MM.1S (cell line): ENCODE measurements at regions not wholly inside any gene's neighbourhood (a gene's known extent, or its start where the extent isn't known, plus 50 kb on each side); places are given as distances from the start of the nearest gene placed in this dataset.

Experiments used
- DNase-seq: peaks from one replicate; pipeline ENCODE4 v3.0.0-alpha.2; 2015
- H2AFZ ChIP-seq: fragments of 300-600 bp; sonication (generic); 2 replicates; pipeline ENCODE4 v1.6.0; 2016; ENCODE audit warnings: antibody characterized with exemption, low read length
- H3F3A ChIP-seq: fragments of 300-600 bp; sonication (generic); 2 replicates; pipeline ENCODE4 v1.6.1; 2016; ENCODE audit warnings: mild to moderate bottlenecking, antibody characterized with exemption, low read length, moderate library complexity, mixed read lengths; ENCODE audit not compliant: insufficient read depth
- H3K27ac ChIP-seq: fragments of 300-600 bp; sonication (generic); 2 replicates; pipeline ENCODE4 v1.5.1; 2016; ENCODE audit warnings: mild to moderate bottlenecking, low read length
- H3K27me3 ChIP-seq: fragments of 300-600 bp; sonication (generic); replicated peaks from 2 replicates; pipeline ENCODE4 v1.6.0; 2016; ENCODE audit warnings: low read length; ENCODE audit not compliant: insufficient read depth
- H3K36me3 ChIP-seq: fragments of 300-600 bp; sonication (generic); replicated peaks from 2 replicates; pipeline ENCODE4 v1.6.1; 2016; ENCODE audit warnings: mild to moderate bottlenecking, low read length, mixed read lengths; ENCODE audit not compliant: insufficient read depth
- H3K4me1 ChIP-seq: fragments of 300-600 bp; sonication (generic); 2 replicates; pipeline ENCODE4 v1.6.1; 2016; ENCODE audit warnings: low read length, mixed read lengths
- H3K4me2 ChIP-seq: fragments of 300-600 bp; sonication (generic); 2 replicates; pipeline ENCODE4 v1.6.0; 2016; ENCODE audit warnings: low read depth, low read length
- H3K4me3 ChIP-seq: fragments of 300-600 bp; sonication (generic); 2 replicates; pipeline ENCODE4 v1.5.1; 2016; ENCODE audit warnings: low read length, mixed read lengths
- H3K79me2 ChIP-seq: fragments of 300-600 bp; sonication (generic); 2 replicates; pipeline ENCODE4 v1.6.1; 2016; ENCODE audit warnings: mixed run types, low read length, mixed read lengths
- H3K9ac ChIP-seq: fragments of 300-600 bp; sonication (generic); 2 replicates; pipeline ENCODE4 v1.6.1; 2016; ENCODE audit warnings: low read length, mixed read lengths
- H3K9me2 ChIP-seq: fragments of 300-600 bp; sonication (generic); replicated peaks from 2 replicates; pipeline ENCODE4 v1.6.1; 2016; ENCODE audit warnings: mild to moderate bottlenecking, low read length, mixed read lengths; ENCODE audit not compliant: insufficient read depth
- H3K9me3 ChIP-seq: fragments of 300-600 bp; sonication (generic); replicated peaks from 2 replicates; pipeline ENCODE4 v1.6.1; 2016; ENCODE audit warnings: mild to moderate bottlenecking, low read length, mixed read lengths; ENCODE audit not compliant: insufficient read depth
- H4K20me1 ChIP-seq: fragments of 300-600 bp; sonication (generic); 2 replicates; pipeline ENCODE4 v1.6.1; 2016; ENCODE audit warnings: mild to moderate bottlenecking, low read length, moderate library complexity, mixed read lengths; ENCODE audit not compliant: insufficient read depth
- CTCF ChIP-seq: fragments of 300-600 bp; sonication (generic); IDR thresholded peaks from 2 replicates; pipeline ENCODE4 v1.5.1; 2016; ENCODE audit warnings: antibody characterized with exemption, low read length, mixed read lengths
- EZH2 ChIP-seq: fragments of 300-600 bp; sonication (generic); optimal IDR thresholded peaks from 2 replicates; pipeline ENCODE3; 2017; ENCODE audit warnings: low read depth, mild to moderate bottlenecking, antibody characterized with exemption, low read length, mixed read lengths
- EZH2phosphoT487 ChIP-seq: fragments of 300-600 bp; sonication (generic); IDR thresholded peaks from 2 replicates; pipeline ENCODE4 v1.6.1; 2018; ENCODE audit warnings: antibody characterized with exemption, low read length

- Histone ChIP-seq H3K36me3 (no peaks in the 10 kb centered on the region), H3K27me3 (no peaks in the 10 kb centered on the region), H3K79me2 (no peaks in the 10 kb centered on the region), H3K4me2 (no peak overlapping the region), H3K9ac (no peak overlapping the region), H3K4me3 (no peak overlapping the region), H3K9me2 (no peaks in the 10 kb centered on the region; the same call in 1 of the 2 replicates), H3F3A (no peaks in the 10 kb centered on the region), H3K9me3 (no peaks in the 10 kb centered on the region), H4K20me1 (no peaks in the 10 kb centered on the region), H3K4me1 (no peaks in the 10 kb centered on the region), H3K27ac (no peak overlapping the region), H2AFZ (no peak overlapping the region)
- no peak for DNase-seq
- no peak for TF ChIP-seq CTCF
Measured at GRCh38 chr13:111005364-111005763, 90.5 kb upstream of the ANKRD10 start.

GRCh38 chr13:111004444-111004843, 89.6 kb upstream of the ANKRD10 start:
- no peaks in the 10 kb centered on the region for H4K20me1 ChIP-seq
- H3K36me3 ChIP-seq: no peaks in the 10 kb centered on the region
- H3K4me2 ChIP-seq: no peak overlapping the region
- no peaks in the 10 kb centered on the region for H3F3A ChIP-seq
- no peak overlapping the region for H2AFZ ChIP-seq
- H3K27me3 ChIP-seq: no peaks in the 10 kb centered on the region
- H3K4me3 ChIP-seq: no peak overlapping the region
- H3K4me1 ChIP-seq: no peaks in the 10 kb centered on the region
- H3K27ac ChIP-seq: no peak overlapping the region
- TF ChIP-seq EZH2 (no peak), EZH2phosphoT487 (no peak), CTCF (no peak)
- H3K9ac ChIP-seq: no peak overlapping the region
- H3K79me2 ChIP-seq: no peaks in the 10 kb centered on the region
- no peak for DNase-seq
- no peaks in the 10 kb centered on the region; the same call in 1 of the 2 replicates for H3K9me2 ChIP-seq
- H3K9me3 ChIP-seq: no peaks in the 10 kb centered on the region

GRCh38 chr13:111001636-111002035, 86.8 kb upstream of the ANKRD10 start:
- H3K36me3 ChIP-seq: no peaks in the 10 kb centered on the region

More at GRCh38 chr13:111001636-111002035, 86.8 kb upstream of the ANKRD10 start:
- DNase-seq: no peak
- no peaks in the 10 kb centered on the region for H3K79me2 ChIP-seq
- H3K9me3 ChIP-seq: no peaks in the 10 kb centered on the region
- H3F3A ChIP-seq: no peaks in the 10 kb centered on the region
- H3K27me3 ChIP-seq: no peaks in the 10 kb centered on the region
- H2AFZ ChIP-seq: no peak overlapping the region
- no peaks in the 10 kb centered on the region for H3K4me1 ChIP-seq
- H3K4me3 ChIP-seq: no peak overlapping the region
- no peaks in the 10 kb centered on the region for H4K20me1 ChIP-seq
- no peak overlapping the region for H3K27ac ChIP-seq
- H3K9ac ChIP-seq: no peak overlapping the region
- no peak overlapping the region for H3K4me2 ChIP-seq
- TF ChIP-seq EZH2: no peak
- TF ChIP-seq CTCF: no peak
- no peak for TF ChIP-seq EZH2phosphoT487
- H3K9me2 ChIP-seq: no peaks in the 10 kb centered on the region
